Epithelial cell of proximal tubule (primary cell): ENCODE measurements at regions not wholly inside any gene's neighbourhood (a gene's known extent, or its start where the extent isn't known, plus 50 kb on each side); places are given as distances from the start of the nearest gene placed in this dataset.

ENCODE experiments used
- DNase-seq: peaks from one replicate; pipeline ENCODE4 v3.0.0-alpha.2; 2011; ENCODE audit warnings: low read depth
- H3K4me3 ChIP-seq: 2 replicates; pipeline ENCODE4 v1.5.1; 2011; ENCODE audit warnings: low read depth, mild to moderate bottlenecking, low read length
- TF ChIP-seq, protein P1 (sequence below): conservative IDR thresholded peaks from 2 replicates; pipeline ENCODE4 v1.5.1; 2012; ENCODE audit warnings: low read depth, mild to moderate bottlenecking, low read length

DNA sequence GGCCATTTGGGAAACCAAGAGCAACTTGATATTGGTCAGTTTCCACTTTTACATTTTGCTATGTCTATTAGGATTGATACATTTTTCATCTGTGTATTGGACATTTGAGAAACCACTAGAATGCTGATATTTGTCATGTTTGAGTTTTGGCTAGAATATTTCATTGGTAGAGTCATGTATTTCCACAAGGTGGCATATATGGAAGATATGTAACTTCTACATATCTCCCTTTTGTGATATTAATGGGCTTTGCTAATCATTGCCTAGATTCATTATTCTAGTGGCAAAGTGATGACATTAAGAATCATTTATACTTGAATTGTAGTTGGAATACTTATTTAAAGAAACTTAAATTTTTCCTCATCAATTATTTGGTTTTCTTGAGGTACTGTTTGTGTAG lies 692.9 kb upstream of the EDIL3 start:
- no peak for DNase-seq
- TF ChIP-seq, protein P1, sequence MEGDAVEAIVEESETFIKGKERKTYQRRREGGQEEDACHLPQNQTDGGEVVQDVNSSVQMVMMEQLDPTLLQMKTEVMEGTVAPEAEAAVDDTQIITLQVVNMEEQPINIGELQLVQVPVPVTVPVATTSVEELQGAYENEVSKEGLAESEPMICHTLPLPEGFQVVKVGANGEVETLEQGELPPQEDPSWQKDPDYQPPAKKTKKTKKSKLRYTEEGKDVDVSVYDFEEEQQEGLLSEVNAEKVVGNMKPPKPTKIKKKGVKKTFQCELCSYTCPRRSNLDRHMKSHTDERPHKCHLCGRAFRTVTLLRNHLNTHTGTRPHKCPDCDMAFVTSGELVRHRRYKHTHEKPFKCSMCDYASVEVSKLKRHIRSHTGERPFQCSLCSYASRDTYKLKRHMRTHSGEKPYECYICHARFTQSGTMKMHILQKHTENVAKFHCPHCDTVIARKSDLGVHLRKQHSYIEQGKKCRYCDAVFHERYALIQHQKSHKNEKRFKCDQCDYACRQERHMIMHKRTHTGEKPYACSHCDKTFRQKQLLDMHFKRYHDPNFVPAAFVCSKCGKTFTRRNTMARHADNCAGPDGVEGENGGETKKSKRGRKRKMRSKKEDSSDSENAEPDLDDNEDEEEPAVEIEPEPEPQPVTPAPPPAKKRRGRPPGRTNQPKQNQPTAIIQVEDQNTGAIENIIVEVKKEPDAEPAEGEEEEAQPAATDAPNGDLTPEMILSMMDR: no peak
- H3K4me3 ChIP-seq: no peak overlapping the region

DNA sequence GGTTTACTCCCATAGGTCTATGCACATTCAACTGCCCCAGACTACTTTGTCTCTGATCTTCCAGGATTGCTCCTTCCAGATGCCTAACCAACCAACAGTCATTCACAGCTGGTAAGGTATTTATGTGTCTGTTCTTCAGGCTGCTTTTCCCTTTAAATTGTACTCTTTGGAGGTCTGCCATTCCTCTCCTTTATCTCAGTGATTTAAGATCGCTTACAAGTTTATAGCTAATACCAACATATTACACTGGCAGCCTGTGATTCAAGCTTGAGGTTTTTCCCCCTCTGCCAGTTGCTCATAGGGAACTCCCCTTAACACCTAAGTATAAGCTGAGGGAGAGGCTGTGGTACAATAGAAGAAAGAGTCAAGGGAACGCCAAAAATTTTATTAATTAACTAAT lies 711.7 kb upstream of the EDIL3 start:
- no peak for DNase-seq
- TF ChIP-seq, protein P1: no peak
- H3K4me3 ChIP-seq: no peak overlapping the region

DNA sequence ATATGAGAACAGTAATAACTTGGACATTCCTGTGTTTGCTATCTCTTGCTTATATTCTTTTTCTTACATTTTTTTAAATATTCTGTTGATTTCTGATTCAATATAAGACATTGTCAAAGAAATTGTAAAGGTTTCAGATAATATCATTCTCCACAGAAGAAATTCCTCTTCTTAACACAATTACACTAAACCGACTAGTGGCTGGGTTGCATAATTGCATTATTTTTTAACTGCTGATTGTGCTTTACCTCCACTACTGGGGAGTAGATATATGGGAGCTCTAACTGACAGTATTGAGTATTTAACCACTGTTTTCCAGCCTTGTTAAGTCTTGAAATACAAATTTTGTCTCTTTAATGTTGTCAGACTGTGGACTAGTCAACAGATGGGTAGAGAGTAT lies 723.8 kb upstream of the EDIL3 start:
- H3K4me3 ChIP-seq: no peak overlapping the region
- no peak for DNase-seq
- TF ChIP-seq, protein P1: no peak

DNA sequence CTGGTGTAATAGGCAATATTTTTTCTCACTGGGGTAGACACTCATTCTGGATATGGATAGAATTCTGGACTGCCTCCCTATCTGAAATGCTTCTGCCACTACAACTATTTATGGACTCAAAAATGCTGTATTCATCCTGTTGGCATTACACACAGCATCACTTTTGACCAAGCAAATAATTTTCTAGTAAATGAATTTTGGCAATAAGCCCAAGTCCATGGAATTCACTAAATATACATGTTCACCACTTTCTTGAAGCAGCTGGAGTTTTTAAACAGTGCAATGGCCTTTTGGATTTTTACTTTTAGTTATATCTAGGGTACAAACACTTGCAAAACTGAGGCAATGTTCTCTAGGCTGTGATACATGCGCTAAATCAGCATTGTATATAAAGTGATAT lies 724.9 kb upstream of the EDIL3 start:
- TF ChIP-seq, protein P1: no peak
- DNase-seq: no peak
- H3K4me3 ChIP-seq: no peak overlapping the region

DNA sequence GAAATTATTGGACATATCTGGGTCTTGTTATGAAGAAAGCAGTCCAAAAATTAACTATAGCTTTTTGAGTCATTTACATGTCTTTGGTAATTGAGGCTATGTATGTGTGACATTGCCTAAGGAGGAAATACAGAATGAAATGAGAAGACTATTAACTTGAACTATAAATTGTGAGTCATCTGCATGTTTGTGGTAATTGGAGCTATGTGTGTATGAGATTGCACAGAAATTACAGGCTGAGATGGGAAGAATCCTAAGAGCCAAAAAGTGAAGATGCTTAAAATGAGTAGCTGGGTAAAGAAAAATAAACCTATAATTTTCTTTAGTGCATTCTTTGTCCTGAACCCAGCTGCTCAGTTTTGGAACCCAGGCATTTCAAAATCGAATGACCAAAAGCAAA lies 747.6 kb upstream of the EDIL3 start:
- DNase-seq: no peak
- H3K4me3 ChIP-seq: no peak overlapping the region
- TF ChIP-seq, protein P1: no peak

DNA sequence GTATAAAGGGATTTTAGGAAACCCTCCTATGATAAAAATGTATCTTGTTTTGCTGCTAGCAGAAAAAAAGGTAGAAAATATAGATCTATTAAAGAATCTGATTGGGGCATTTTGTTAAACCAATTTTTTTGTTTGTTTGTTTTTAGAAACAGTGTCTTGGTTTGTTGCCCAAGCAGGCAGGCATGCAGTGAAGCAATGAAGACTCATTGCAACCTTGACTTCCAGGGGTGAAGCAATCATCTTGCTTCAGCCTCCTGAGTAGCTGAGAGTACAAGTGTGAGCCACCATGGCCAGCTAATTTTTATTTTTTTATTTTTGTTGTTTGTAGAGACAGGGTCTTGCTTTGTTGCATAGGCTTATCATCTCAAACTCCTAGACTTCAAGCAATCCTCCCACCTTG lies 755.8 kb upstream of the EDIL3 start:
- no peak for DNase-seq
- H3K4me3 ChIP-seq: no peak overlapping the region
- TF ChIP-seq, protein P1: no peak

DNA sequence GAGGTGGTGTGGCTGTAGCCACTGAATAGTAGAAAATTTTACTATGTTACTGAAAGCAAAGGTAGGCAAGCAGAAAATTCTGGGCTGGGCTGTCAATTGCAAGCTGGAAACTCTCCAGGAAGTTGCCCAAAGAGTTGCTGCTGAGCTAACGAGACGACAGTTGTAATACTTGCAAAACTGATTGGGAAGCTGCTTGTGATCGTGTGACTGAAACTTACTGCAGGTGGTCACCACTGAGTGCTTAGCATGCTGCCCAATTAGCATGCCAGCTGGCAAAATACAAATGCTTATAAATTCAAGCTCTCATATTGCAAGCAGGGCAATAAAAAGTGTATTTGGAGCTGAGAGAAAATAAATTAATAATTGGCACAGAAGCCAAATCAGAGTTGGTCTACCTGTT lies 758.5 kb upstream of the EDIL3 start:
- TF ChIP-seq, protein P1: no peak
- no peak overlapping the region for H3K4me3 ChIP-seq
- no peak for DNase-seq
